B cell (primary cell): ENCODE measurements at regions not wholly inside any gene's neighbourhood (a gene's known extent, or its start where the extent isn't known, plus 50 kb on each side); places are given as distances from the start of the nearest gene placed in this dataset.

Experiments used
- CTCF ChIP-seq: fragments of 200-600 bp; IDR thresholded peaks from one replicate; pipeline ENCODE4 v1.8.0; 2022; ENCODE audit warnings: antibody characterized with exemption, mild to moderate bottlenecking
- EZH2 ChIP-seq: IDR thresholded peaks from 2 replicates; pipeline ENCODE4 v1.6.1; 2012; ENCODE audit warnings: borderline replicate concordance, low read depth, mild to moderate bottlenecking, moderate library complexity, low read length; ENCODE audit not compliant: insufficient read depth, poor library complexity, severe bottlenecking

- TF ChIP-seq CTCF (no peak), EZH2 (no peak)
Measured at GRCh38 chr6:139525415-139525814, 151.0 kb upstream of the CITED2 start.
